Mesendoderm (in vitro differentiated cells): ENCODE measurements at regions not wholly inside any gene's neighbourhood (a gene's known extent, or its start where the extent isn't known, plus 50 kb on each side); places are given as distances from the start of the nearest gene placed in this dataset.

Experiments
- DNase-seq: peaks from one replicate; pipeline ENCODE4 v3.0.0; 2013
- H2AK5ac ChIP-seq: 2 replicates; pipeline ENCODE4 v1.6.1; 2013; ENCODE audit warnings: low read length, inconsistent platforms
- H2BK120ac ChIP-seq: 2 replicates; pipeline ENCODE4 v1.6.1; 2013; ENCODE audit warnings: low read depth, mild to moderate bottlenecking, low read length, moderate library complexity, mixed read lengths
- H2BK15ac ChIP-seq: replicated peaks from 2 replicates; pipeline ENCODE4 v1.6.1; 2013; ENCODE audit warnings: low read depth, mild to moderate bottlenecking, moderate library complexity
- H2BK5ac ChIP-seq: 2 replicates; pipeline ENCODE4 v1.6.1; 2013; ENCODE audit warnings: low read length, inconsistent platforms
- H3K18ac ChIP-seq: 2 replicates; pipeline ENCODE4 v1.6.1; 2013; ENCODE audit warnings: mild to moderate bottlenecking, low read length, mixed read lengths
- H3K23ac ChIP-seq: one replicate; pipeline ENCODE4 v1.6.1; 2013; ENCODE audit warnings: low read length
- H3K27ac ChIP-seq: 2 replicates; pipeline ENCODE4 v1.5.1; 2013; ENCODE audit warnings: low read depth, mild to moderate bottlenecking, inconsistent platforms, low read length, moderate library complexity
- H3K27me3 ChIP-seq: 2 replicates; pipeline ENCODE4 v1.6.1; 2013; ENCODE audit warnings: low read length, control low read depth, mild to moderate bottlenecking, inconsistent platforms; ENCODE audit not compliant: insufficient read depth, poor library complexity
- H3K36me3 ChIP-seq: 2 replicates; pipeline ENCODE4 v1.6.1; 2013; ENCODE audit warnings: low read length, inconsistent platforms; ENCODE audit not compliant: control insufficient read depth, insufficient read depth
- H3K4ac ChIP-seq: one replicate; pipeline ENCODE4 v1.6.1; 2013; ENCODE audit warnings: low read depth, mild to moderate bottlenecking, low read length, moderate library complexity
- H3K4me1 ChIP-seq: 2 replicates; pipeline ENCODE4 v1.6.1; 2013; ENCODE audit warnings: low read depth, low read length, inconsistent platforms; ENCODE audit not compliant: control insufficient read depth
- H3K4me2 ChIP-seq: 2 replicates; pipeline ENCODE4 v1.6.1; 2013; ENCODE audit warnings: low read length
- H3K4me3 ChIP-seq: 2 replicates; pipeline ENCODE4 v1.5.1; 2013; ENCODE audit warnings: mild to moderate bottlenecking, low read length
- H3K56ac ChIP-seq: one replicate; pipeline ENCODE4 v1.6.1; 2013; ENCODE audit warnings: low read length
- H3K79me1 ChIP-seq: 2 replicates; pipeline ENCODE4 v1.6.1; 2013; ENCODE audit warnings: low read length, inconsistent platforms
- H3K79me2 ChIP-seq: 2 replicates; pipeline ENCODE4 v1.6.1; 2013; ENCODE audit warnings: mild to moderate bottlenecking, low read length; ENCODE audit not compliant: control insufficient read depth, insufficient read depth
- H3K9ac ChIP-seq: 2 replicates; pipeline ENCODE4 v1.6.1; 2013; ENCODE audit warnings: low read length, inconsistent platforms
- H4K5ac ChIP-seq: one replicate; pipeline ENCODE4 v1.6.1; 2013; ENCODE audit warnings: low read length
- H4K8ac ChIP-seq: one replicate; pipeline ENCODE4 v1.6.1; 2013; ENCODE audit warnings: low read depth, mild to moderate bottlenecking, control low read depth, low read length, moderate library complexity
- WGBS: extraction: QIAGEN DNeasy Blood & Tissue Kit; methylation state at CpG from one replicate; pipeline ENCODE4 v1.1.7; 2013; ENCODE audit warnings: low lambda C conversion rate, missing lambda C conversion rate; ENCODE audit not compliant: insufficient coverage; ENCODE audit errors: extremely low coverage; 5-methylcytosine and 5-hydroxymethylcytosine counted together

DNA sequence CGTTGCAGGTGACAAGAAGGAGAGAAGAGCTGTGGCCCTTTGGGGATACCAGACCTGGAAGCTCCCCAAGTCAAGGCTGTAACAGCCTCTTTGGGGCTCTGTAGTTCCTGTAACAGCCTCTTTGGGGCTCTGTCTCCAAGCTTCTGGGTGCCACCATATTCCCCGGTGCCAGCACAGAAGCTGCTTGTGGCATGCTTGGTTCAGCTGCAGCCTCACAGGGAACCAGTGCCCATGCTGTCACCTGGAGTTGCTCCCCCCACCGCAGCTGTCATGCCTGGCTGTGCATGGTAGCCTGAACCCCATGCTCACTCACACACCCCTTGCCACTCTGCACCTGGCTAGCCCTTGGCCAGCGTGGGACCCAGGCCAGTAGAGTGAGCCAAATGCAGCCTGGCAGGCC lies 109.1 kb downstream of the ELAPOR2 start:
- Histone ChIP-seq H3K36me3 (no peaks in the 10 kb centered on the region), H3K18ac (no peak overlapping the region), H3K4me2 (no peak overlapping the region), H3K23ac (peak overlapping the region; percentile 17), H3K4me1 (peaks cover 10% of the 10 kb centered on the region), H2AK5ac (no peak overlapping the region), H3K4ac (no peak overlapping the region), H3K4me3 (no peak overlapping the region), H2BK120ac (no peak overlapping the region), H4K8ac (no peak overlapping the region), H3K9ac (no peak overlapping the region), H3K56ac (no peak overlapping the region), H3K79me2 (no peaks in the 10 kb centered on the region), H4K5ac (no peak overlapping the region), H2BK15ac (no peak overlapping the region), H3K27ac (no peak overlapping the region), H3K79me1 (no peaks in the 10 kb centered on the region), H2BK5ac (no peak overlapping the region), H3K27me3 (no peaks in the 10 kb centered on the region)
- WGBS: no CpG with 5 or more reads among the region's 4 CpGs
- no peak for DNase-seq

GRCh38 chr7:86949779-86950260 lies 109.6 kb downstream of the ELAPOR2 start:
- no peak overlapping the region for H2BK120ac ChIP-seq
- H3K79me1 ChIP-seq: no peaks in the 10 kb centered on the region
- peaks cover 10% of the 10 kb centered on the region for H3K4me1 ChIP-seq
- H3K27me3 ChIP-seq: no peaks in the 10 kb centered on the region
- H4K5ac ChIP-seq: no peak overlapping the region
- no peak overlapping the region for H3K27ac ChIP-seq
- H3K56ac ChIP-seq: no peak overlapping the region
- H3K79me2 ChIP-seq: no peaks in the 10 kb centered on the region
- no peak for DNase-seq
- no CpG with 5 or more reads among the region's 3 CpGs for WGBS
- H2BK5ac ChIP-seq: no peak overlapping the region
- no peak overlapping the region for H3K18ac ChIP-seq
- H3K9ac ChIP-seq: no peak overlapping the region
- H3K4me2 ChIP-seq: no peak overlapping the region
- no peak overlapping the region for H4K8ac ChIP-seq
- no peak overlapping the region for H2BK15ac ChIP-seq
- H2AK5ac ChIP-seq: no peak overlapping the region
- no peak overlapping the region for H3K23ac ChIP-seq
- H3K4me3 ChIP-seq: no peak overlapping the region
- no peaks in the 10 kb centered on the region for H3K36me3 ChIP-seq
- no peak overlapping the region for H3K4ac ChIP-seq

DNA sequence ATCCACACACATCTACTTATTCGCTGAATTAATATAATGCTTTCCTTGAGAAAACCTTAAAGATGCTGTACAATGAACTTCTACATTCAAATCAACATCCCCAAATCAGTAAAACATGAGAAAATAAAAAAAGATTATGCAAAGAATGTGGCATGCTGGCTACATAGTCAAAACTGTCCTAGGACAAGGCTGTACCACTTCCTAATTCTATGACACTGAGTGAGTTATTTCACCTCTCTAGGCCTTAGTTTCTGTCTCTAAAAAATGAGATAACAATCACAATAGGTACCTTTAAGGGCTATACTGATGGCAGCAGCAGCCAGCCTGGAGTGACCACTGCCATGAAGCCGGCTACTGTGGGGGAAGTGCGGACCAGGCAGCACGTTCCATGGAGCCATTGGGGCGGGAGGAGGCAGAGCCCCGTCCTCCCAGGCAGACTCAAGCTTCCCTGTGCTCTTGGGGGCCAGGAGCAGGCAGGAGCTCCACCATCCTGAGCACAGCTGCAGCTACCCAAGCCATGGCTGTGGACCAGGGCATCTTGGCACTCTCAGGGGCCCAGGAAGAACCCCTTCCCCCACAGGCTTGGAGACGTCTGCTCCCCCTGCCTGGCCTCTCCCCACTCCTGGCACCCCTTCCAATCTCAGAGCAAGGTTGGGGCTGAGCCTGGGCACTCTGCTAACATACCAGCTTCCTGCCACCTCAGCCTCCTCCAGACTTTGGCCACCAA lies 110.2 kb downstream of the ELAPOR2 start:
- Histone ChIP-seq H3K9ac (no peak overlapping the region), H3K27me3 (no peaks in the 10 kb centered on the region), H3K56ac (peak overlapping the region; percentile 68), H3K4me3 (no peak overlapping the region), H3K27ac (no peak overlapping the region), H3K36me3 (no peaks in the 10 kb centered on the region), H3K4ac (no peak overlapping the region), H3K18ac (no peak overlapping the region), H3K23ac (no peak overlapping the region), H4K8ac (no peak overlapping the region), H3K79me2 (no peaks in the 10 kb centered on the region), H4K5ac (no peak overlapping the region), H3K4me2 (no peak overlapping the region), H3K4me1 (peaks cover 10% of the 10 kb centered on the region), H3K79me1 (no peaks in the 10 kb centered on the region), H2AK5ac (no peak overlapping the region), H2BK15ac (no peak overlapping the region), H2BK120ac (no peak overlapping the region), H2BK5ac (no peak overlapping the region)
- 100% methylated on average over 1 of the region's 7 CpGs for WGBS
- DNase-seq: no peak

DNA sequence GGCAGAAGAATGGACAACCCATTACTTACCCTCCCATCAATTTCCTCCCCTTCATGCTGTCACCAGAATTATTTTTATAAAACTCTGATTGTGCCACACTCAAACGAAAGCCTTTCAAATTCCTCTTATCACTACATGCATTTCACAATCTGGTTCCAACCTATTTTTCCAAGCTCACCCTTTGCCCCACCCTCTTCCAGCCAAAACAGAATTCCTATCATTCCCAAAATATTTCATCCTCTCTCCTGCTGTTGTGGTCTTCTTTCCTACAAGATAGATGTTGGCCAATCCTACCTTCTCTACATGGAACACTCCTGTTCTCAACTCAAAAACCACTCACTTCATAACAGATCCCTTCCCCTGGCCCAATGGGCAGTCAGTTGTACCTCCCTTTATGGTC lies 111.5 kb downstream of the ELAPOR2 start:
- no peak overlapping the region for H2AK5ac ChIP-seq
- no peak overlapping the region for H4K5ac ChIP-seq
- WGBS: no CpG with 5 or more reads among the region's 1 CpG
- peak overlapping the region; percentile 54 for H2BK5ac ChIP-seq
- H4K8ac ChIP-seq: no peak overlapping the region
- no peak overlapping the region for H3K4me3 ChIP-seq
- no peaks in the 10 kb centered on the region for H3K27me3 ChIP-seq
- no peak overlapping the region for H2BK15ac ChIP-seq
- peak overlapping the region; percentile 31 for H3K18ac ChIP-seq
- no peak overlapping the region for H3K4ac ChIP-seq
- DNase-seq: peak; percentile 87
- no peaks in the 10 kb centered on the region for H3K79me1 ChIP-seq
- no peak overlapping the region for H3K23ac ChIP-seq
- no peak overlapping the region for H3K4me2 ChIP-seq
- no peaks in the 10 kb centered on the region for H3K36me3 ChIP-seq
- no peak overlapping the region for H3K9ac ChIP-seq
- peak overlapping the region; percentile 34 for H3K27ac ChIP-seq
- H2BK120ac ChIP-seq: no peak overlapping the region
- H3K79me2 ChIP-seq: no peaks in the 10 kb centered on the region
- peaks cover 10% of the 10 kb centered on the region for H3K4me1 ChIP-seq
- peak overlapping the region; percentile 10 for H3K56ac ChIP-seq

GRCh38 chr7:86943447-86943846 lies 116.0 kb downstream of the ELAPOR2 start:
- Histone ChIP-seq H3K4me2 (no peak overlapping the region), H3K27ac (no peak overlapping the region), H3K23ac (no peak overlapping the region), H3K18ac (no peak overlapping the region), H3K4me3 (no peak overlapping the region), H3K9ac (no peak overlapping the region), H3K4ac (no peak overlapping the region), H4K5ac (no peak overlapping the region), H3K27me3 (no peaks in the 10 kb centered on the region), H2BK5ac (no peak overlapping the region), H2AK5ac (no peak overlapping the region), H3K36me3 (no peaks in the 10 kb centered on the region), H3K79me2 (no peaks in the 10 kb centered on the region), H2BK120ac (no peak overlapping the region), H3K4me1 (peaks cover 7% of the 10 kb centered on the region), H4K8ac (no peak overlapping the region), H3K56ac (no peak overlapping the region), H3K79me1 (no peaks in the 10 kb centered on the region), H2BK15ac (no peak overlapping the region)
- no CpG with 5 or more reads among the region's 1 CpG for WGBS
- no peak for DNase-seq

GRCh38 chr7:86942995-86943394 lies 116.5 kb downstream of the ELAPOR2 start:
- no peak overlapping the region for H2BK15ac ChIP-seq
- no peak overlapping the region for H3K4me3 ChIP-seq
- H3K18ac ChIP-seq: no peak overlapping the region
- H3K9ac ChIP-seq: no peak overlapping the region
- no peaks in the 10 kb centered on the region for H3K36me3 ChIP-seq
- no peak overlapping the region for H3K4ac ChIP-seq
- H3K27ac ChIP-seq: no peak overlapping the region
- no peaks in the 10 kb centered on the region for H3K79me1 ChIP-seq
- no peak overlapping the region for H3K4me2 ChIP-seq
- WGBS: no CpG with 5 or more reads among the region's 2 CpGs
- DNase-seq: no peak
- H2AK5ac ChIP-seq: no peak overlapping the region
- no peak overlapping the region for H4K5ac ChIP-seq
- H2BK120ac ChIP-seq: no peak overlapping the region
- no peak overlapping the region for H4K8ac ChIP-seq
- no peak overlapping the region for H3K56ac ChIP-seq
- no peak overlapping the region for H3K23ac ChIP-seq
- H2BK5ac ChIP-seq: no peak overlapping the region
- no peaks in the 10 kb centered on the region for H3K79me2 ChIP-seq
- peaks cover 5% of the 10 kb centered on the region for H3K4me1 ChIP-seq
- no peaks in the 10 kb centered on the region for H3K27me3 ChIP-seq
